ENCODE measurements at regions not wholly inside any gene's neighbourhood (a gene's known extent, or its start where the extent isn't known, plus 50 kb on each side); places are given as distances from the start of the nearest gene placed in this dataset.

GRCh38 chr5:21165344-21165743, 1177.3 kb upstream of the CDH18 start (continued):
- TF ChIP-seq ZNF609 (CRISPR knock-in tag; IDR thresholded peaks at IDR 0.05; ENCODE audit: borderline replicate concordance): no peak
- TF ChIP-seq NBN (conservative IDR thresholded peaks at IDR 0.05): no peak

- H4K20me1 ChIP-seq (ENCODE audit: insufficient read depth, low read length): no peaks in the 10 kb centered on the region
- H3K27ac ChIP-seq (ENCODE audit: extremely low read length, insufficient read depth, low read length): no peak overlapping the region
- H2AFZ ChIP-seq (ENCODE audit: low read length): no peak overlapping the region
- ChIA-PET POLR2A (no interaction called here), CTCF (ENCODE audit: low intra/inter-chr PET ratio, low total read pairs) (no interaction called here)
- ATAC-seq: no peak
- TF ChIP-seq NFRKB (IDR thresholded peaks at IDR 0.05) (no peak), ISL2 (CRISPR knock-in tag; IDR thresholded peaks at IDR 0.05) (no peak), SOX5 (CRISPR knock-in tag; IDR thresholded peaks at IDR 0.05; ENCODE audit: borderline replicate concordance) (no peak), ZNF780A (CRISPR knock-in tag; IDR thresholded peaks at IDR 0.05) (no peak), IRX3 (CRISPR knock-in tag; IDR thresholded peaks at IDR 0.05; ENCODE audit: borderline replicate concordance, low read depth) (no peak), MLLT10 (CRISPR knock-in tag; IDR thresholded peaks at IDR 0.05) (no peak), ZNF629 (CRISPR knock-in tag; conservative IDR thresholded peaks at IDR 0.05) (no peak), NR0B2 (CRISPR knock-in tag; IDR thresholded peaks at IDR 0.05) (no peak), SNAPC2 (CRISPR knock-in tag; IDR thresholded peaks at IDR 0.05) (no peak), ZNF256 (CRISPR knock-in tag; conservative IDR thresholded peaks at IDR 0.05) (no peak), PHF5A (CRISPR knock-in tag; IDR thresholded peaks at IDR 0.05; ENCODE audit: low read depth, unreplicated experiment) (no peak)
- H3K4me2 ChIP-seq (ENCODE audit: low read depth, low read length): no peak overlapping the region
- no peaks in the 10 kb centered on the region for H3K4me1 ChIP-seq (ENCODE audit: insufficient read depth, low read length)
- no peaks in the 10 kb centered on the region for H3K9me3 ChIP-seq (ENCODE audit: low read length)
- WGBS (ENCODE audit: low lambda C conversion rate): 9% methylated on average over 4 of the region's 4 CpGs
- H3K4me3 ChIP-seq (replicated peaks in 1 of 3; ENCODE audit: insufficient read depth in 1 of 3, low read depth in 2 of 3, low read length in 3 of 3): no peak overlapping the region
- no peaks in the 10 kb centered on the region for H3K79me2 ChIP-seq (ENCODE audit: insufficient read depth, low read length)
- in situ Hi-C loops (cut with HindIII; ENCODE audit: extremely low pct_ligation_motif_present, low pct_unique_long_range_greater_than_20kb): no loop called here
- intact Hi-C loops (cut with micrococcal nuclease; ENCODE audit: unreplicated experiment): no loop called here
- H3K27me3 ChIP-seq (ENCODE audit: control insufficient read depth in 1 of 2, insufficient read depth in 2 of 2, low read length in 2 of 2): no peaks in the 10 kb centered on the region
- no peaks in the 10 kb centered on the region for H3K36me3 ChIP-seq (replicated peaks in 1 of 2; ENCODE audit: control insufficient read depth in 1 of 2, insufficient read depth in 2 of 2, low read length in 2 of 2)
- no peak for FAIRE-seq
- BruUV-seq (replicated peaks): no TSS peak
- no peak overlapping the region for H3K9ac ChIP-seq (ENCODE audit: insufficient read depth, low read depth, low read length)
- DNase-seq (ENCODE audit: low spot score): no peak
Measured at GRCh38 chr5:21164425-21164824, 1176.4 kb upstream of the CDH18 start.
